Loucy (cell line): ENCODE measurements at regions not wholly inside any gene's neighbourhood (a gene's known extent, or its start where the extent isn't known, plus 50 kb on each side); places are given as distances from the start of the nearest gene placed in this dataset.

ENCODE experiments used
- H2AFZ ChIP-seq: fragments of 200-600 bp; sonication (generic); 2 replicates; pipeline ENCODE4 v1.6.0; 2016; ENCODE audit warnings: antibody characterized with exemption, mild to moderate bottlenecking, low read length, moderate library complexity
- H3F3A ChIP-seq: fragments of 200-600 bp; 2 replicates; pipeline ENCODE4 v1.6.0; 2016; ENCODE audit warnings: antibody characterized with exemption, low read depth, mild to moderate bottlenecking
- H3K27me3 ChIP-seq: fragments of 200-600 bp; sonication (generic); 2 replicates; pipeline ENCODE4 v1.6.1; 2014; ENCODE audit warnings: low read length, mild to moderate bottlenecking; ENCODE audit not compliant: insufficient read depth, poor library complexity, severe bottlenecking
- H3K36me3 ChIP-seq: fragments of 200-600 bp; sonication (generic); 2 replicates; pipeline ENCODE4 v1.6.1; 2016; ENCODE audit warnings: low read length; ENCODE audit not compliant: insufficient read depth
- H3K4me1 ChIP-seq: fragments of 200-600 bp; sonication (generic); 2 replicates; pipeline ENCODE4 v1.5.1; 2014; ENCODE audit warnings: low read length, mild to moderate bottlenecking; ENCODE audit not compliant: insufficient read depth, poor library complexity, severe bottlenecking
- H3K4me2 ChIP-seq: fragments of 200-600 bp; sonication (generic); 2 replicates; pipeline ENCODE4 v1.6.0; 2014; ENCODE audit warnings: antibody characterized with exemption, low read length, low read depth, mild to moderate bottlenecking; ENCODE audit not compliant: poor library complexity, severe bottlenecking
- H3K4me3 ChIP-seq: fragments of 200-600 bp; sonication (generic); 2 replicates; pipeline ENCODE4 v1.5.1; 2014; ENCODE audit warnings: low read length, mild to moderate bottlenecking, mixed read lengths; ENCODE audit not compliant: poor library complexity, severe bottlenecking
- H3K79me2 ChIP-seq: fragments of 200-600 bp; sonication (generic); 2 replicates; pipeline ENCODE4 v1.6.1; 2014; ENCODE audit warnings: low read length; ENCODE audit not compliant: insufficient read depth
- H3K9ac ChIP-seq: fragments of 200-600 bp; sonication (generic); 2 replicates; pipeline ENCODE4 v1.6.0; 2014; ENCODE audit warnings: mild to moderate bottlenecking, low read depth, low read length, moderate library complexity; ENCODE audit not compliant: poor library complexity, severe bottlenecking
- H3K9me2 ChIP-seq: fragments of 200-600 bp; sonication (generic); replicated peaks from 2 replicates; pipeline ENCODE4 v1.6.1; 2016; ENCODE audit warnings: low read depth, low read length, mixed read lengths
- H3K9me3 ChIP-seq: fragments of 200-600 bp; sonication (generic); 2 replicates; pipeline ENCODE4 v1.6.1; 2014; ENCODE audit warnings: mild to moderate bottlenecking, antibody characterized with exemption, low read length, low read depth; ENCODE audit not compliant: insufficient read depth
- H4K20me1 ChIP-seq: fragments of 200-600 bp; sonication (generic); 2 replicates; pipeline ENCODE4 v1.6.0; 2014; ENCODE audit warnings: antibody characterized with exemption, low read length, mild to moderate bottlenecking; ENCODE audit not compliant: insufficient read depth, poor library complexity, severe bottlenecking
- CTCF ChIP-seq: fragments of 200-600 bp; sonication (generic); conservative IDR thresholded peaks from 2 replicates; pipeline ENCODE4 v1.5.1; 2014; ENCODE audit warnings: mild to moderate bottlenecking, antibody characterized with exemption, low read length
- EZH2phosphoT487 ChIP-seq: fragments of 200-600 bp; IDR thresholded peaks from 2 replicates; pipeline ENCODE4 v1.6.1; 2018; ENCODE audit warnings: antibody characterized with exemption, mild to moderate bottlenecking, moderate library complexity, borderline replicate concordance

- Histone ChIP-seq H2AFZ (no peak overlapping the region), H3F3A (no peaks in the 10 kb centered on the region), H3K4me1 (peaks cover 1% of the 10 kb centered on the region), H3K4me2 (no peak overlapping the region), H3K9ac (no peak overlapping the region), H3K27me3 (no peaks in the 10 kb centered on the region), H3K4me3 (no peak overlapping the region), H4K20me1 (no peaks in the 10 kb centered on the region), H3K79me2 (no peaks in the 10 kb centered on the region), H3K9me2 (no peaks in the 10 kb centered on the region), H3K36me3 (no peaks in the 10 kb centered on the region), H3K9me3 (no peaks in the 10 kb centered on the region)
- TF ChIP-seq CTCF (no peak), EZH2phosphoT487 (no peak)
Measured at GRCh38 chr7:130988443-130988842, 254.4 kb upstream of the KLF14 start.

GRCh38 chr7:130989101-130989795 lies 255.2 kb upstream of the KLF14 start:
- Histone ChIP-seq H3K9me2 (no peaks in the 10 kb centered on the region), H3K27me3 (no peaks in the 10 kb centered on the region), H3K79me2 (no peaks in the 10 kb centered on the region), H3K36me3 (no peaks in the 10 kb centered on the region), H3F3A (no peaks in the 10 kb centered on the region), H3K4me1 (no peaks in the 10 kb centered on the region), H3K9me3 (no peaks in the 10 kb centered on the region), H3K4me3 (no peak overlapping the region), H4K20me1 (no peaks in the 10 kb centered on the region), H3K9ac (no peak overlapping the region), H3K4me2 (no peak overlapping the region), H2AFZ (no peak overlapping the region)
- TF ChIP-seq CTCF (no peak), EZH2phosphoT487 (no peak)

GRCh38 chr7:130990178-130990832 lies 256.3 kb upstream of the KLF14 start:
- Histone ChIP-seq H3K9me2 (no peaks in the 10 kb centered on the region), H3K4me2 (no peak overlapping the region), H4K20me1 (no peaks in the 10 kb centered on the region), H3K4me1 (no peaks in the 10 kb centered on the region), H3K9me3 (no peaks in the 10 kb centered on the region), H2AFZ (no peak overlapping the region), H3K36me3 (no peaks in the 10 kb centered on the region), H3K9ac (no peak overlapping the region), H3K27me3 (no peaks in the 10 kb centered on the region), H3F3A (no peaks in the 10 kb centered on the region), H3K79me2 (no peaks in the 10 kb centered on the region), H3K4me3 (no peak overlapping the region)
- no peak for TF ChIP-seq EZH2phosphoT487
- no peak for TF ChIP-seq CTCF
